ENCODE measurements at regions not wholly inside any gene's neighbourhood (a gene's known extent, or its start where the extent isn't known, plus 50 kb on each side); places are given as distances from the start of the nearest gene placed in this dataset.
"Not testable (repeated sequence)": the region's sequence is repeated elsewhere in the genome, so short reads cannot be mapped to it uniquely, and the experiment has no call there.

GRCh38 chr5:167286891-167287290 is 1004.6 kb upstream of the WWC1 start:
- Histone ChIP-seq H3K27ac (ENCODE audit: low read length) (no peak overlapping the region), H3K4me3 (ENCODE audit: low read length) (no peak overlapping the region), H3K4me1 (ENCODE audit: control insufficient read depth, low read depth, low read length) (peaks cover 10% of the 10 kb centered on the region), H3K36me3 (ENCODE audit: control insufficient read depth, low read depth, low read length) (no peaks in the 10 kb centered on the region), H3K9me3 (ENCODE audit: control insufficient read depth, low read depth, low read length) (no peaks in the 10 kb centered on the region), H3K27me3 (ENCODE audit: control insufficient read depth, insufficient read depth, low read length) (no peaks in the 10 kb centered on the region), H3K9ac (ENCODE audit: low read length) (no peak overlapping the region)

GRCh38 chr5:167290478-167290877 is 1001.0 kb upstream of the WWC1 start:
- no peak overlapping the region for H3K27ac ChIP-seq (ENCODE audit: low read length)
- peaks cover 24% of the 10 kb centered on the region for H3K4me1 ChIP-seq (ENCODE audit: control insufficient read depth, low read depth, low read length)
- H3K27me3 ChIP-seq (ENCODE audit: control insufficient read depth, insufficient read depth, low read length): no peaks in the 10 kb centered on the region
- H3K9me3 ChIP-seq (ENCODE audit: control insufficient read depth, low read depth, low read length): no peaks in the 10 kb centered on the region
- H3K9ac ChIP-seq (ENCODE audit: low read length): no peak overlapping the region
- no peak overlapping the region for H3K4me3 ChIP-seq (ENCODE audit: low read length)
- no peaks in the 10 kb centered on the region for H3K36me3 ChIP-seq (ENCODE audit: control insufficient read depth, low read depth, low read length)

- Histone ChIP-seq H3K36me3 (ENCODE audit: control insufficient read depth, low read depth, low read length) (no peaks in the 10 kb centered on the region), H3K4me1 (ENCODE audit: control insufficient read depth, low read depth, low read length) (peaks cover 28% of the 10 kb centered on the region), H3K4me3 (ENCODE audit: low read length) (no peak overlapping the region), H3K27me3 (ENCODE audit: control insufficient read depth, insufficient read depth, low read length) (no peaks in the 10 kb centered on the region), H3K9me3 (ENCODE audit: control insufficient read depth, low read depth, low read length) (no peaks in the 10 kb centered on the region), H3K27ac (ENCODE audit: low read length) (peak overlapping the region; percentile 36), H3K9ac (ENCODE audit: low read length) (peak overlapping the region; percentile 25)
Measured at GRCh38 chr5:167294882-167295680, 996.4 kb upstream of the WWC1 start.

- Histone ChIP-seq H3K36me3 (ENCODE audit: control insufficient read depth, low read depth, low read length) (no peaks in the 10 kb centered on the region), H3K9ac (ENCODE audit: low read length) (no peak overlapping the region), H3K4me1 (ENCODE audit: control insufficient read depth, low read depth, low read length) (peaks cover 28% of the 10 kb centered on the region), H3K9me3 (ENCODE audit: control insufficient read depth, low read depth, low read length) (no peaks in the 10 kb centered on the region), H3K27ac (ENCODE audit: low read length) (peak overlapping the region; percentile 5), H3K4me3 (ENCODE audit: low read length) (no peak overlapping the region), H3K27me3 (ENCODE audit: control insufficient read depth, insufficient read depth, low read length) (no peaks in the 10 kb centered on the region)
Measured at GRCh38 chr5:167295681-167296005, 995.8 kb upstream of the WWC1 start.

GRCh38 chr5:167296066-167296465 is 995.4 kb upstream of the WWC1 start:
- no peak overlapping the region for H3K9ac ChIP-seq (ENCODE audit: low read length)
- H3K4me3 ChIP-seq (ENCODE audit: low read length): no peak overlapping the region
- no peaks in the 10 kb centered on the region for H3K27me3 ChIP-seq (ENCODE audit: control insufficient read depth, insufficient read depth, low read length)
- H3K4me1 ChIP-seq (ENCODE audit: control insufficient read depth, low read depth, low read length): peaks cover 28% of the 10 kb centered on the region
- peak overlapping the region; percentile 17 for H3K27ac ChIP-seq (ENCODE audit: low read length)
- H3K9me3 ChIP-seq (ENCODE audit: control insufficient read depth, low read depth, low read length): no peaks in the 10 kb centered on the region
- no peaks in the 10 kb centered on the region for H3K36me3 ChIP-seq (ENCODE audit: control insufficient read depth, low read depth, low read length)

- Histone ChIP-seq H3K4me3 (ENCODE audit: low read length) (no peak overlapping the region), H3K27me3 (ENCODE audit: control insufficient read depth, insufficient read depth, low read length) (no peaks in the 10 kb centered on the region), H3K4me1 (ENCODE audit: control insufficient read depth, low read depth, low read length) (peaks cover 28% of the 10 kb centered on the region), H3K9me3 (ENCODE audit: control insufficient read depth, low read depth, low read length) (no peaks in the 10 kb centered on the region), H3K27ac (ENCODE audit: low read length) (no peak overlapping the region), H3K36me3 (ENCODE audit: control insufficient read depth, low read depth, low read length) (no peaks in the 10 kb centered on the region), H3K9ac (ENCODE audit: low read length) (no peak overlapping the region)
Measured at GRCh38 chr5:167296661-167297060, 994.8 kb upstream of the WWC1 start.

GRCh38 chr5:167299861-167300260 is 991.6 kb upstream of the WWC1 start:
- H3K27me3 ChIP-seq (ENCODE audit: control insufficient read depth, insufficient read depth, low read length); H3K4me3 ChIP-seq (ENCODE audit: low read length); H3K27ac ChIP-seq (ENCODE audit: low read length); H3K9me3 ChIP-seq (ENCODE audit: control insufficient read depth, low read depth, low read length); H3K9ac ChIP-seq (ENCODE audit: low read length); H3K36me3 ChIP-seq (ENCODE audit: control insufficient read depth, low read depth, low read length): not testable (repeated sequence)
- peaks cover 39% of the 10 kb centered on the region for H3K4me1 ChIP-seq (ENCODE audit: control insufficient read depth, low read depth, low read length)

GRCh38 chr5:167303582-167303981 is 987.9 kb upstream of the WWC1 start:
- H3K27ac ChIP-seq (ENCODE audit: low read length): no peak overlapping the region
- H3K9me3 ChIP-seq (ENCODE audit: control insufficient read depth, low read depth, low read length): no peaks in the 10 kb centered on the region
- peaks cover 51% of the 10 kb centered on the region for H3K4me1 ChIP-seq (ENCODE audit: control insufficient read depth, low read depth, low read length)
- no peak overlapping the region for H3K4me3 ChIP-seq (ENCODE audit: low read length)
- no peaks in the 10 kb centered on the region for H3K27me3 ChIP-seq (ENCODE audit: control insufficient read depth, insufficient read depth, low read length)
- H3K9ac ChIP-seq (ENCODE audit: low read length): no peak overlapping the region
- H3K36me3 ChIP-seq (ENCODE audit: control insufficient read depth, low read depth, low read length): no peaks in the 10 kb centered on the region

- H3K36me3 ChIP-seq (ENCODE audit: control insufficient read depth, low read depth, low read length): no peaks in the 10 kb centered on the region
- H3K4me3 ChIP-seq (ENCODE audit: low read length): no peak overlapping the region
- H3K4me1 ChIP-seq (ENCODE audit: control insufficient read depth, low read depth, low read length): peaks cover 51% of the 10 kb centered on the region
- H3K9me3 ChIP-seq (ENCODE audit: control insufficient read depth, low read depth, low read length): no peaks in the 10 kb centered on the region
- H3K27ac ChIP-seq (ENCODE audit: low read length): peak overlapping the region; percentile 6
- H3K27me3 ChIP-seq (ENCODE audit: control insufficient read depth, insufficient read depth, low read length): no peaks in the 10 kb centered on the region
- no peak overlapping the region for H3K9ac ChIP-seq (ENCODE audit: low read length)
Measured at GRCh38 chr5:167304834-167305469, 986.5 kb upstream of the WWC1 start.

- H3K27me3 ChIP-seq (ENCODE audit: control insufficient read depth, insufficient read depth, low read length): no peaks in the 10 kb centered on the region
- no peaks in the 10 kb centered on the region for H3K9me3 ChIP-seq (ENCODE audit: control insufficient read depth, low read depth, low read length)
- peak overlapping the region; percentile 29 for H3K4me3 ChIP-seq (ENCODE audit: low read length)
- no peak overlapping the region for H3K9ac ChIP-seq (ENCODE audit: low read length)
- H3K36me3 ChIP-seq (ENCODE audit: control insufficient read depth, low read depth, low read length): no peaks in the 10 kb centered on the region
- peak overlapping the region; percentile 6 for H3K27ac ChIP-seq (ENCODE audit: low read length)
- H3K4me1 ChIP-seq (ENCODE audit: control insufficient read depth, low read depth, low read length): peaks cover 51% of the 10 kb centered on the region
Measured at GRCh38 chr5:167305591-167306213, 985.7 kb upstream of the WWC1 start.

- no peak overlapping the region for H3K27ac ChIP-seq (ENCODE audit: low read length)
- peaks cover 51% of the 10 kb centered on the region for H3K4me1 ChIP-seq (ENCODE audit: control insufficient read depth, low read depth, low read length)
- H3K9me3 ChIP-seq (ENCODE audit: control insufficient read depth, low read depth, low read length): no peaks in the 10 kb centered on the region
- no peak overlapping the region for H3K9ac ChIP-seq (ENCODE audit: low read length)
- no peaks in the 10 kb centered on the region for H3K36me3 ChIP-seq (ENCODE audit: control insufficient read depth, low read depth, low read length)
- no peak overlapping the region for H3K4me3 ChIP-seq (ENCODE audit: low read length)
- no peaks in the 10 kb centered on the region for H3K27me3 ChIP-seq (ENCODE audit: control insufficient read depth, insufficient read depth, low read length)
Measured at GRCh38 chr5:167307042-167307441, 984.4 kb upstream of the WWC1 start.
